Fibroblast of pulmonary artery (primary cell): ENCODE measurements at regions not wholly inside any gene's neighbourhood (a gene's known extent, or its start where the extent isn't known, plus 50 kb on each side); places are given as distances from the start of the nearest gene placed in this dataset.

ENCODE experiments used
- DNase-seq: peaks from one replicate; pipeline ENCODE4 v3.0.0-alpha.2; 2010; ENCODE audit warnings: low read depth
- H3K4me3 ChIP-seq: replicated peaks from 2 replicates; pipeline ENCODE4 v1.5.1; 2011; ENCODE audit warnings: low read depth, mild to moderate bottlenecking, control low read depth, low read length, moderate library complexity
- CTCF ChIP-seq: IDR thresholded peaks from 2 replicates; pipeline ENCODE4 v1.5.1; 2011; ENCODE audit warnings: mild to moderate bottlenecking, control low read depth, low read length, inconsistent platforms; ENCODE audit errors: missing control alignments

- H3K4me3 ChIP-seq = no peak overlapping the region
- DNase-seq = peak; percentile 17
- TF ChIP-seq CTCF = no peak
Observed at GRCh38 chr7:54846273-54846672, 87.3 kb upstream of the SEC61G start.

GRCh38 chr7:54847921-54848320 lies 88.9 kb upstream of the SEC61G start:
- DNase-seq = no peak
- H3K4me3 ChIP-seq = no peak overlapping the region
- no peak for TF ChIP-seq CTCF

GRCh38 chr7:54856856-54857255 lies 97.8 kb upstream of the SEC61G start:
- no peak for DNase-seq
- no peak for TF ChIP-seq CTCF
- H3K4me3 ChIP-seq = no peak overlapping the region

GRCh38 chr7:54857294-54857693 lies 98.3 kb upstream of the SEC61G start:
- no peak overlapping the region for H3K4me3 ChIP-seq
- DNase-seq = no peak
- no peak for TF ChIP-seq CTCF

GRCh38 chr7:54858008-54858692 lies 99.1 kb upstream of the SEC61G start:
- no peak for TF ChIP-seq CTCF
- DNase-seq = no peak
- H3K4me3 ChIP-seq = no peak overlapping the region

GRCh38 chr7:54859066-54859465 lies 100.1 kb upstream of the SEC61G start:
- DNase-seq = peak; percentile 59
- no peak for TF ChIP-seq CTCF
- H3K4me3 ChIP-seq = no peak overlapping the region

GRCh38 chr7:54859545-54859944 lies 100.5 kb upstream of the SEC61G start:
- no peak overlapping the region for H3K4me3 ChIP-seq
- no peak for TF ChIP-seq CTCF
- no peak for DNase-seq
